CD14-positive monocyte (primary cell): ENCODE measurements at regions not wholly inside any gene's neighbourhood (a gene's known extent, or its start where the extent isn't known, plus 50 kb on each side); places are given as distances from the start of the nearest gene placed in this dataset.
"Not testable (repeated sequence)": the region's sequence is repeated elsewhere in the genome, so short reads cannot be mapped to it uniquely, and the experiment has no call there.

Experiments
- DNase-seq, 3 donors: peaks; one replicate each; pipeline ENCODE4 v3.0.0-alpha.2; 2011 to 2022
- H2AFZ ChIP-seq: 2 replicates; pipeline ENCODE4 v1.6.0; 2012; ENCODE audit warnings: mild to moderate bottlenecking, low read depth, low read length, inconsistent platforms; ENCODE audit not compliant: insufficient read depth, poor library complexity, severe bottlenecking
- H3K27ac ChIP-seq, 2 donors: 1 replicate in 1 of 2; 2 replicates in 1 of 2; pipeline ENCODE4 v1.5.1; 2012 to 2013; ENCODE audit warnings: low read length in 2 of 2, control low read depth in 1 of 2, inconsistent platforms in 1 of 2, low read depth in 1 of 2, mild to moderate bottlenecking in 1 of 2
- H3K27me3 ChIP-seq, 2 donors: one replicate each; pipeline versions ENCODE4 v1.6.0 to v1.6.1; 2011 to 2013; ENCODE audit warnings: low read length in 2 of 2; ENCODE audit not compliant: control insufficient read depth in 2 of 2, insufficient read depth in 2 of 2
- H3K36me3 ChIP-seq, 2 donors: replicated peaks in 1 of 2; 1 replicate in 1 of 2; 2 replicates in 1 of 2; pipeline versions ENCODE4 v1.5.1 to v1.6.1; 2012 to 2013; ENCODE audit warnings: low read length in 2 of 2, control low read depth in 1 of 2, inconsistent platforms in 1 of 2, mild to moderate bottlenecking in 1 of 2; ENCODE audit not compliant: insufficient read depth in 2 of 2, control insufficient read depth in 1 of 2
- H3K4me1 ChIP-seq, 2 donors: 1 replicate in 1 of 2; 2 replicates in 1 of 2; pipeline versions ENCODE4 v1.5.1 to v1.6.1; 2012 to 2013; ENCODE audit warnings: low read length in 2 of 2, control low read depth in 1 of 2, inconsistent platforms in 1 of 2, mild to moderate bottlenecking in 1 of 2, moderate library complexity in 1 of 2; ENCODE audit not compliant: insufficient read depth in 2 of 2, control insufficient read depth in 1 of 2
- H3K4me2 ChIP-seq: replicated peaks from 2 replicates; pipeline ENCODE3; 2012; ENCODE audit warnings: low read length, moderate library complexity, mild to moderate bottlenecking; ENCODE audit not compliant: poor library complexity, severe bottlenecking; ENCODE audit errors: extremely low read depth
- H3K4me3 ChIP-seq, 3 experiments: fragments of 200-600 bp in 1 of 3; sonication (generic) in 1 of 3; replicated peaks in 1 of 3; 1 replicate in 2 of 3; 2 replicates in 1 of 3; pipeline ENCODE4 v1.5.1; 2011 to 2013; ENCODE audit warnings: low read length in 3 of 3, mild to moderate bottlenecking in 3 of 3, control low read depth in 2 of 3, low read depth in 2 of 3, inconsistent platforms in 1 of 3, moderate library complexity in 1 of 3
- H3K79me2 ChIP-seq: 2 replicates; pipeline ENCODE4 v1.6.0; 2012; ENCODE audit warnings: mild to moderate bottlenecking, control low read depth, inconsistent platforms, low read length, moderate library complexity; ENCODE audit not compliant: insufficient read depth
- H3K9ac ChIP-seq: 2 replicates; pipeline ENCODE4 v1.6.0; 2017; ENCODE audit warnings: low read length, mild to moderate bottlenecking; ENCODE audit not compliant: insufficient read depth, poor library complexity, severe bottlenecking
- H3K9me3 ChIP-seq, 2 donors: replicated peaks in 1 of 2; 1 replicate in 1 of 2; 2 replicates in 1 of 2; pipeline versions ENCODE4 v1.5.1 to v1.6.1; 2012 to 2013; ENCODE audit warnings: low read length in 2 of 2, control low read depth in 1 of 2; ENCODE audit not compliant: control insufficient read depth in 1 of 2, insufficient read depth in 1 of 2
- H4K20me1 ChIP-seq: 2 replicates; pipeline ENCODE4 v1.6.0; 2012; ENCODE audit warnings: mild to moderate bottlenecking, low read length, control low read depth, moderate library complexity; ENCODE audit not compliant: insufficient read depth
- H3K27ac Mint-ChIP-seq, 7 donors: one replicate each; pipeline ENCODE4 v1.8.0; 2020; ENCODE audit warnings: mild to moderate bottlenecking in 7 of 7, mixed read lengths in 7 of 7, moderate library complexity in 6 of 7, inconsistent platforms in 2 of 7
- H3K27me3 Mint-ChIP-seq, 3 donors: one replicate each; pipeline ENCODE4 v1.8.0; 2021 to 2022; ENCODE audit warnings: low read depth in 3 of 3, mild to moderate bottlenecking in 3 of 3, mixed read lengths in 3 of 3, moderate library complexity in 3 of 3, inconsistent platforms in 1 of 3
- H3K36me3 Mint-ChIP-seq, 2 donors: one replicate each; pipeline ENCODE4 v1.8.0; 2020; ENCODE audit warnings: mixed read lengths in 2 of 2, inconsistent platforms in 1 of 2, mild to moderate bottlenecking in 1 of 2
- H3K4me1 Mint-ChIP-seq: one replicate; pipeline ENCODE4 v1.8.0; 2020; ENCODE audit warnings: mild to moderate bottlenecking, mixed read lengths
- H3K4me3 Mint-ChIP-seq, 2 donors: one replicate each; pipeline ENCODE4 v1.8.0; 2020; ENCODE audit warnings: mild to moderate bottlenecking in 2 of 2, mixed read lengths in 2 of 2, moderate library complexity in 1 of 2
- H3K9me3 Mint-ChIP-seq, 7 donors: one replicate each; pipeline ENCODE4 v1.8.0; 2020 to 2022; ENCODE audit warnings: mixed read lengths in 7 of 7, mild to moderate bottlenecking in 6 of 7, moderate library complexity in 6 of 7, inconsistent platforms in 2 of 7
- CTCF ChIP-seq: fragments of 200-600 bp; IDR thresholded peaks from one replicate; pipeline ENCODE4 v1.8.0; 2022; ENCODE audit warnings: antibody characterized with exemption, mild to moderate bottlenecking
- WGBS: methylation state at CpG from one replicate; pipeline ENCODE4 v1.1.5; 2013; ENCODE audit warnings: missing lambda C conversion rate; ENCODE audit not compliant: insufficient coverage; 5-methylcytosine and 5-hydroxymethylcytosine counted together
- intact Hi-C, 2 donors: fragments of 100-400 bp; cut with micrococcal nuclease; formaldehyde crosslinking; loops; one replicate each; pipeline versions ENCODE4 v1.15.0 to v1.15.1; 2023

- H3K27ac Mint-ChIP-seq = no peak overlapping the region
These were observed 591.5 kb downstream of the PRR16 start for GRCh38 chr5:121055586-121055985.

DNA sequence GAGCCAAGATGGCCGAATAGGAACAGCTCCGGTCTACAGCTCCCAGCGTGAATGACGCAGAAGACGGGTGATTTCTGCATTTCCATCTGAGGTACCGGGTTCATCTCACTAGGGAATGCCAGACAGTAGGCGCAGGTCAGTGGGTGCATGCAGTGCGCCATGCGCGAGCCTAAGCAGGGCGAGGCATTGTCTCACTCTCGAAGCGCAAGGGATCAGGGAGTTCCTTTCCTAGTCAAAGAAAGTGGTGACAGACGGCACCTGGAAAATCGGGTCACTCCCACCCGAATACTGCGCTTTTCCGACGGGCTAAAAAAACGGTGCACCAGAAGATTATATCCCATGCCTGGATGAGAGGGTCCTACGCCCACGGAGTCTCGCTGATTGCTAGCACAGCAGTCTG is 600.1 kb downstream of the PRR16 start:
- H4K20me1 ChIP-seq, H3K27ac Mint-ChIP-seq, DNase-seq, intact Hi-C loops, H3K9ac ChIP-seq, H3K4me1 ChIP-seq, H3K4me1 Mint-ChIP-seq, H3K4me3 Mint-ChIP-seq, H3K79me2 ChIP-seq, H3K27ac ChIP-seq, H3K36me3 Mint-ChIP-seq, H3K4me2 ChIP-seq, H2AFZ ChIP-seq, H3K36me3 ChIP-seq, H3K4me3 ChIP-seq, H3K27me3 Mint-ChIP-seq, H3K27me3 ChIP-seq: not testable (repeated sequence)
- H3K9me3 ChIP-seq = peaks cover 13 to 22% of the 10 kb centered on the region in 2 donors
- WGBS = 93% methylated on average over 19 of the region's 23 CpGs
- H3K9me3 Mint-ChIP-seq = peaks cover 10 to 22% (median 13%) of the 10 kb centered on the region in 7 donors

More at GRCh38 chr5:121055586-121055985, 591.5 kb downstream of the PRR16 start:
- Histone ChIP-seq H3K36me3 (no peaks in the 10 kb centered on the region), H3K27ac (no peak overlapping the region), H3K4me1 (no peaks in the 10 kb centered on the region), H3K79me2 (no peaks in the 10 kb centered on the region), H3K27me3 (no peaks in the 10 kb centered on the region), H2AFZ (no peak overlapping the region), H4K20me1 (no peaks in the 10 kb centered on the region), H3K9me3 (peaks cover 8 to 18% of the 10 kb centered on the region in 2 donors), H3K9ac (no peak overlapping the region), H3K4me3 (no peak overlapping the region), H3K4me2 (no peak overlapping the region)
- Mint-ChIP-seq H3K36me3 (no peaks in the 10 kb centered on the region), H3K27me3 (peaks cover 0 to 1% (median 0%) of the 10 kb centered on the region in 3 donors), H3K9me3 (peaks cover 2 to 8% (median 6%) of the 10 kb centered on the region in 7 donors), H3K4me3 (no peak overlapping the region), H3K4me1 (no peaks in the 10 kb centered on the region)
- no peak for DNase-seq
- WGBS = 0% methylated on average over 1 of the region's 1 CpG
- intact Hi-C loops = no loop called here
- TF ChIP-seq CTCF = no peak
